MM.1S (cell line): ENCODE measurements at regions not wholly inside any gene's neighbourhood (a gene's known extent, or its start where the extent isn't known, plus 50 kb on each side); places are given as distances from the start of the nearest gene placed in this dataset.
"Not testable (repeated sequence)": the region's sequence is repeated elsewhere in the genome, so short reads cannot be mapped to it uniquely, and the experiment has no call there.

Experiments
- CTCF ChIP-seq: fragments of 300-600 bp; sonication (generic); IDR thresholded peaks from 2 replicates; pipeline ENCODE4 v1.5.1; 2016; ENCODE audit warnings: antibody characterized with exemption, low read length, mixed read lengths
- EZH2 ChIP-seq: fragments of 300-600 bp; sonication (generic); optimal IDR thresholded peaks from 2 replicates; pipeline ENCODE3; 2017; ENCODE audit warnings: low read depth, mild to moderate bottlenecking, antibody characterized with exemption, low read length, mixed read lengths

GRCh38 chr15:26026671-26027070, 163.5 kb upstream of the ATP10A start:
- TF ChIP-seq CTCF, EZH2: not testable (repeated sequence)
